HuH-7 (cell line): ENCODE measurements at regions not wholly inside any gene's neighbourhood (a gene's known extent, or its start where the extent isn't known, plus 50 kb on each side); places are given as distances from the start of the nearest gene placed in this dataset.

ENCODE experiments used
- DNase-seq: peaks from one replicate; pipeline ENCODE4 v3.0.0; 2011; ENCODE audit warnings: low spot score

GRCh38 chr9:95756986-95757385 lies 118.5 kb upstream of the ERCC6L2 start:
- DNase-seq: no peak

DNA sequence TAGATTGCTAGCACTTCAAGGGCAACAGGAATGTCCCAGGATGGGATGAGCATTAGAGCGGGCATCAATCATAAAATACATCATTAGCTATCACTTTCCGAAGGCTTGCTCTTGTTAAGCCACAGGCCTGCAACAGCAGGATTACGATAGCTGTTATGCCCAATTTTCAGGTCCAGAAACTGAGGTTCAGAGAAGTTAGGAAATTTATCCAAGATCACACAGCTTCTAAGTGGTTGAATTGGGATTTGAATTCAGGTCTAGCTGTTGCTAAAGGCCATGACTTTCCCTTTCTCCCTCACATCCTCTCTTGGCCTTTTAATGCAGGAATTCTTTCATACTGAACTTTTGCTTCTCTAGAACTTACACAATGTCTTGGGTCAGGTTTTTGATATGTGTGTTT lies 119.4 kb upstream of the ERCC6L2 start:
- no peak for DNase-seq

- DNase-seq: no peak
Measured at GRCh38 chr9:95755421-95755730, 120.1 kb upstream of the ERCC6L2 start.

DNA sequence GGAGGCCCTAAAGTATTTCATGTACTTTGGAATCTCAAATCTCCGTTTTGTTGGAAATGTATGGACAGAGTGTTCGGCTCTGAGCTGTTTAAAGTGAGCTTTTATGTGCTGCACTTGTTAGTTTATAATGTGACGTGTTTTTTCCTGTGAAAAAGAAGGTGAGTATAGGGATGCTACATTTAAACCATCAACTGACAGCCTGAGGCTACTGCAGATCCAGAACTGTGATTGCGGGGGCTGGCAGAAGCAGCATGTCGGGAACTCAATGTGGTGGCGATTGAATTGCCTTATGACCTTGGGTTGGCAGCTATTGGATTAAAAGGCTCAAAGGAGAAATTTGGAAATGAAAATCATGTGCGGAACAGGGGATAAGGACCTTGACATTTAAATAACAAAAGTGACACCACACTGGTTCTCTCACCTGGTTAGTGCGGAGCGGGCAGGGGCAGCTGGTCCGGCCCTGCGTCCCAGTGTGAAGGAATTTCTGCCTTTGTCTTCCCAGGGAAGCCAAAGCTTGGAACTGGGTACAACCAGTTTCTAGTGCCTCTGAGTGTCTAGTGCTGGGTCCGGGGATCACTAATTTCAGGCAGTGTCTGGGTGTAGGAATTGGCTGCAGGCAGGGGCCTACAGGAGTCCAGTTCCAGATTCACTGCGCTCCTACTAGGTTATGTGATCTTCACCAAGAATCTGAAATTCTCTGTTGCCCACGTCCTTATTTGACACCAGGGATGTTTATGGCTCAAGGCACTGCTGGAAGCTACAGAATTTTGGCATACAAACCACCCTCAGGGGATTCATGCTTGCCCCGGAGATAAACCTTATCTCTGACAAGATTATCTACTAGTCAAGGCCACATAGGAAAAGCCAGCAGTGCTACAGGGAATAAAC lies 120.7 kb upstream of the ERCC6L2 start:
- no peak for DNase-seq

DNA sequence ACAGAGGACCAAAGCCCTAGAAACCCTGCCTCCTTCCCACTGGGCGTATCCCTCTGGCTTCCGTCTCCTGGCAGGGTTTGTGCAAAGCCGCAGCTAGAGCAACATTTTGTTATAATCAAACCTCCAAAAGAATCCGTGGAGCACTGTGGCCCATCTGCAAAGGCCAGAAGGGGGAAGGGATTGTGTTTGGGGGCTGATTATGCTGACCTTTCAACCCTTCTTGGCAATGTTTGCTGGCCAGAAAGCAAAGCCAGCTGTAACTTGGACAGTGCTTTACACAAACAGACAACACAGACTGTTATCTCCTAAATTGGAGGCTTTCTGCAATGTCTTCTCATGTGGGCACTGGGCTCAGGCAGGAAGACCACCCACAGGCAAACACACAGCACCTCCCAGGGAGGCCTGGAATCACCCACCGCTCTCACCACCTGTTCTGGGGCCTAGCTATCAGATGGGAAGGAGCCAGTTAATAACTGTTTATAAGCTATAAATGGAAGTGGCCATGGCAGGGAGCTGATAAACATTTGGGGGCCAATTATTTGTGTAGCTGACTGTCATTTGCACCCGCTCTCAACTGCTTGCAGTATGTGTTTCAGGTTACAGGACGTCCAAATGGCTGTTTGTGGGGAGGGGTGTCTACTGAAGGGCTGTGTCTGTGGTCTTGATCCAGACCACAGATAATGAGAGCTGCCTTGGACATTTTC lies 121.6 kb upstream of the ERCC6L2 start:
- no peak for DNase-seq

DNA sequence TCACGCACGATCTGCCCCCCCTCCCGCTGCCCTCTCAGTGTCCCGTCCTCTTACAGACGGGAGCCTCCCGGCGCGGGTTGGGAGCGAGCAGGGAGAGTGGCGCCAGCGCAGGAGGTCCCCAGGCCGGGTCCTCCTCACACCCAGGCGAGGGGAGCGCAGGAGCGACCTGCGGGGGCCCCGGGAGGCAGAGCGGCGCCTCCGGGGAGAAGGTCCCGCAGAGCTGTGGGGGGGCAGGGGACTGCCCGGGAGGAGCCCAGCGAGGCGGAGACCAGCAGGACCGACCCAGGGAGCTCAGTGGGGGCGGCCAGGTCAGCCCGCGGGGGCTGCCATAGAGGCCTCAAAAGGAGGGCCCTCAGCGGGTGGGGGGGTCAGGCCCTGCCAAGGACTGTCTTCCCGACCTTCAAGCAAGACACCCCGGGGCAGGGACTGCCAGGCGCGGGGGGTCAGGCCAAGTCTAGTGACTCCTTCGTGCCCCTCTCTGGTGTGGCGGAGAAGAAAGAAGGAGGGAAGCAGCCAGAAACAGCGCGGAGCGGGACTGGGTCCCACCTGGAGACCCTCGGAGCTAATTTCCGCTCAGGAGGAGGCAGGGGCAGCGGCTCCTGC lies 123.3 kb upstream of the ERCC6L2 start:
- DNase-seq: no peak

DNA sequence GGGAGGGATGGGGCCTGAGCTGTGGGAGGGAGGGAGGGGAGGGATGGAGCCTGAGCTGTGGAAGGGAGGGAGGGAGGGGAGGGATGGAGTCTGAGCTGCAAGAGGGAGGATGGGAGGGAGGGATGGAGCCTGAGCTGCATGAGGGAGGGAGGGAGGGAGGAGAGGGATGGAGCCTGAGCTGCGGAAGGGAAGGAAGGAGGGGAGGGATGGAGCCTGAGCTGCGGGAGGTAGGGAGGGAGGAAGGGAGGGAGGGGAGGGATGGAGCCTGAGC lies 124.0 kb upstream of the ERCC6L2 start:
- no peak for DNase-seq

GRCh38 chr9:95750725-95751519 lies 124.6 kb upstream of the ERCC6L2 start:
- DNase-seq: no peak

DNA sequence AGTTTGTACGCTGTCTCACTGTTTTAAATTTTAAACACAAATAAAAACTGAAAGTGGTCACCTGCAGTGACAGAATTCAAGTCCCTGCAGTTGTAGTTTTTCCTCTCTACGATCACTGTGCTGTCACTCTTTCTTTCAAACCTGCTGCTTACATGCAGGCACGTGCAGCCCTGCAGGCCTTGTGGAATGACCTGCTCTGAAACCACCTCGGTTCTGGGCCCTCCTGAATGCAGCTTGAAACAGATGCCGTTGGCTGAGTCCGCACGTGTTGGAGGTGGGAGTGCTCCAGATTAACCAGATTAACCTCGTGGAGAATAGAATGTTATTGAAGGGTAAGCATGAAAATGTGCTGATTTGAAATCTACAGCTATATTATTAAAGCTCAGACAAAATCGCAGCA lies 126.0 kb upstream of the ERCC6L2 start:
- DNase-seq: no peak

- DNase-seq: no peak
Measured at GRCh38 chr9:95746408-95747180, 128.9 kb upstream of the ERCC6L2 start.

DNA sequence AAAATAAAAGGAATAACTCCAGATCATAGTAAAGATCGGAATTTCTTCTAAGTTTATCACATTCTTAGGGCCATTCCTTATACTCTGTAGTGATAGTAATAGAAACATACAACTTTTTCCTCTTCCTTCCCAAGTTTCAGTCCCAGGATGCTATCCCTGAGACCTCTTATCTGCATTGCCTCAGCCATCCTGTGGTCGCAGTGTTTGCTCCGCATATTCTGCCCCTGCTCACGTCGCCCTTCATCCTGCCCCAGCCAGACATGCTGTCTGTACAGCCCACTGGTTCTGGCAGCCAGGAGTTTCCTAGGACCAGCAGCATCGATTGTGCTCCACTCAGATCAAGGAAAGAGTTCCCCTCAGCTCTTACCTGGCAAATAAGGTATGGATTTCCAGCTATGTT lies 132.7 kb upstream of the ERCC6L2 start:
- no peak for DNase-seq

DNA sequence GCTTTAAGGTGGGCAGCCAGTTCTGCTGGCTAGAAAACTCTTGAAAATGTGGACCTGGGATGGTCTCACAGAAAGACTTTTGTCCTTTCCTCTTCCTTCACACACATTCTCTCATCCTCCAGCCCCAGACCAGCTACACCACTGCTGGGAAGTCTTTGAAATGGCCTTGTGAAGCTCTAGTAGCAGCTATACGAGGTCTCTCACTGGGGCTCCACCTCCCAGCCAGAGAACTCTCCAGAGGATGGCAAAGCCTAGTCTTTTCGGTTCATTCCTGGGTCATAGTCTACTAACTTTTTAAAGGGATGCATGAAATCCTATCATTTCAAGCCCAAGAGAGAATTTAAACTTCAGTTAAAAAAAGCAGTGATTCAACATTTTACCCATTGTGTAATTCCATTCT lies 133.9 kb upstream of the ERCC6L2 start:
- no peak for DNase-seq

DNA sequence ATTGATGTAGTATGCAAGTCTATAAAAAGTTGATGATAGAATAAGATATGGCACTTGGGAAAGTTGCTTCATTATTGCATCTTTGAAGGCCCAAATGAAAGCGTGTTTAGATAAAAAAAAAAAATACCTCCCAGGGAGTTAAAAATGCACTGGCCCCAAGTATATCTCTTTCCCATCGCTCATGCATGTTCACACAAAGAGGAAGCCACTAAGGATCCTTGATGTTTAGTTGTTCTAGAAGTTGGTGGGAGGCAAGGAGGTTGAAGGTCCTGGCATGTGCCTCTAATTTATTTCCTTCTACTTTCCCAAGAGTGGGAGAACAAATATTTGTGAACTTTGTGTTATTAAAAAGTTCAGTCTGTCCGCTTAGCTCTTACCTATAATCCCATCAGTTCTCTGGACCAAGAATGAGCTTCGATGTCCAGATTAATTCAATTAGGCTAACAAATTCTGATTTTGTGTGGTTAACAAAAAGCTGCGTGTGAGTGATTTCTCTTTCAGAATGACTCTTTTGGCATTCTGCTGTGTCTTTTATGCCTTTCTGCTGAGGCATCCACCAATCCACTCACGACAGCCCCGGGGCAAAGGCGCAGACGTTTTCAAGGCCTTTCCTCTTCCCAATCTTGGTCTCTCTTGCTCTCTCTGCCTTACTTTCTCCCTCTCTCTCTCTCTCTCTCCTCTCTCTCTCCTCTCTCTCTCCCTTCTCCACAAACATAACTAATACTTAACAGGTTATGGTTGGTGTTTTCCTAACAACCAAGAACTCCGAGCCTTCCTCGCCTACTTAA lies 135.1 kb upstream of the ERCC6L2 start:
- no peak for DNase-seq

GRCh38 chr9:95738438-95738837 lies 137.1 kb upstream of the ERCC6L2 start:
- no peak for DNase-seq

DNA sequence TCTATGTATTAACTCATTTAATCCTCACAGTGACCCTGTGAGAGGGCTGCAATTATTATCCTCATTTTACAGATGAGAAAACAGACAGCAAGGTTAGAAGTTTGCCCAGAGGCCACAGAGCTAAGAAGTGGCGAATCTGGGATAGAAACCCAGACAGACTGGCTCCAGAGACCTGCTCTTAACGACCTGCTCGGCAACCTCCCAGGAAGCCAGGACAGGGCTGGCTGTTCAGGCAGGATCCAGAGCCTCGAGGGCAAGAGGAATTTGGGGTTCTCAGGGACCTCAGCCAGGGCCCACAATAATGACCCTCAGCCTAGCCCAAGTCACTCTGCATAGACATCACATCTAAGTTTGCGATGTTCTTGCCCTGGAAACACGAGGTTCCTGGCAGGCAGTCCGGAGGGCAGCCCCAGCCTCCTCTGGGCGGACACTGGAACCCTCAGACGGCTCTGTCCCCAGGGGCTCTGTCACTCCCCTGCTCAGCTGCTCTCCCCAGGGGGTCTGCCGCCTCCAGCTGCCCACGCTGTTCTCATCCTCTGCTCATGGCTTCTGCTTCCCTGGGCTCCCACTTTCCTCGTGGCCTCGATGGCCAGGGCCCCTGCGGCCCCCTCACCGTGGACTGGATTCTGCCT lies 138.5 kb upstream of the ERCC6L2 start:
- no peak for DNase-seq

GRCh38 chr9:95736370-95736769 lies 139.1 kb upstream of the ERCC6L2 start:
- peak; percentile 55 for DNase-seq

DNA sequence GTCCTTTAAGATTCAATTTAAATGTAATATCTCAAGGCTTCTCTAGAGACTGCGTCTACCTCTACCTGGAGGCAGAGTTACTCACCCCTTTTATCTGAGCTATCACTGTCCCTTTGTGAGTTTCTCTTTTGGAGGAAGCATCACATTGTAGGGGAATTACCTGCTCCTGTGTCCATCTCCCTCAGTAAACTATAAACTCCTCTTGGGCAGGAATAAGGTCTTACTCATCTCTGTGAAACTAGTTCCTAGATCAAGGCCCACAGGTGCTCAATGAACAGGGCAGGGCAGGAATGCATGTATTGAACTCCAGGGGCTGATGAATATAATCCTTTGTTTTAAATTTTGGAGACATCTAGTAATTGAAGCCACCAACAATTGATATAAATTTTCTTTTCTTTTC lies 139.8 kb upstream of the ERCC6L2 start:
- DNase-seq: no peak

- DNase-seq: no peak
Measured at GRCh38 chr9:95733741-95734666, 141.5 kb upstream of the ERCC6L2 start.
